H9 (cell line): ENCODE measurements at regions not wholly inside any gene's neighbourhood (a gene's known extent, or its start where the extent isn't known, plus 50 kb on each side); places are given as distances from the start of the nearest gene placed in this dataset.
"Not testable (repeated sequence)": the region's sequence is repeated elsewhere in the genome, so short reads cannot be mapped to it uniquely, and the experiment has no call there.

Experiments
- DNase-seq: peaks from one replicate; pipeline ENCODE4 v3.0.0-alpha.2; 2017
- H2AFZ ChIP-seq: one replicate; pipeline ENCODE4 v1.6.1; 2013; ENCODE audit warnings: mild to moderate bottlenecking, low read length, control low read depth, moderate library complexity
- H2AK5ac ChIP-seq: 2 replicates; pipeline ENCODE4 v1.6.1; 2013; ENCODE audit warnings: low read length, control low read depth, mixed read lengths; ENCODE audit not compliant: insufficient read length
- H2BK120ac ChIP-seq: one replicate; pipeline ENCODE4 v1.6.1; 2013; ENCODE audit warnings: low read depth, mild to moderate bottlenecking, low read length, control low read depth, inconsistent platforms; ENCODE audit not compliant: poor library complexity, severe bottlenecking
- H2BK12ac ChIP-seq: 2 replicates; pipeline ENCODE4 v1.6.1; 2013; ENCODE audit warnings: low read length, control low read depth, mixed read lengths, low read depth; ENCODE audit not compliant: insufficient read length
- H2BK15ac ChIP-seq: 2 replicates; pipeline ENCODE4 v1.6.1; 2013; ENCODE audit warnings: low read depth, low read length, control low read depth
- H2BK20ac ChIP-seq: one replicate; pipeline ENCODE4 v1.6.1; 2013; ENCODE audit warnings: low read depth, mild to moderate bottlenecking, low read length, control low read depth, inconsistent platforms; ENCODE audit not compliant: poor library complexity, severe bottlenecking
- H2BK5ac ChIP-seq: 2 replicates; pipeline ENCODE4 v1.6.1; 2013; ENCODE audit warnings: low read length, control low read depth, mixed read lengths; ENCODE audit not compliant: insufficient read length
- H3K14ac ChIP-seq: 2 replicates; pipeline ENCODE4 v1.6.1; 2013; ENCODE audit warnings: low read length, control low read depth; ENCODE audit not compliant: insufficient read depth
- H3K18ac ChIP-seq: 2 replicates; pipeline ENCODE4 v1.6.1; 2013; ENCODE audit warnings: low read depth, mild to moderate bottlenecking, mixed read lengths, low read length, control low read depth; ENCODE audit not compliant: insufficient read length
- H3K23ac ChIP-seq: 2 replicates; pipeline ENCODE4 v1.6.1; 2013; ENCODE audit warnings: low read length, control low read depth, mixed read lengths, low read depth; ENCODE audit not compliant: insufficient read length
- H3K23me2 ChIP-seq: 2 replicates; pipeline ENCODE4 v1.6.1; 2013; ENCODE audit warnings: low read depth, mild to moderate bottlenecking, mixed read lengths, low read length, control low read depth; ENCODE audit not compliant: insufficient read length, poor library complexity, severe bottlenecking
- H3K27ac ChIP-seq: 2 replicates; pipeline ENCODE4 v1.5.1; 2013; ENCODE audit warnings: low read length, control low read depth, mixed read lengths, low read depth; ENCODE audit not compliant: insufficient read length
- H3K27me3 ChIP-seq: 2 replicates; pipeline ENCODE4 v1.6.1; 2013; ENCODE audit warnings: low read length, control low read depth, inconsistent platforms; ENCODE audit not compliant: insufficient read depth
- H3K4ac ChIP-seq: 2 replicates; pipeline ENCODE4 v1.6.1; 2013; ENCODE audit warnings: low read depth, mild to moderate bottlenecking, control low read depth, inconsistent platforms, low read length, moderate library complexity
- H3K4me1 ChIP-seq: 2 replicates; pipeline ENCODE4 v1.6.1; 2013; ENCODE audit warnings: low read length, control low read depth, inconsistent platforms; ENCODE audit not compliant: insufficient read depth
- H3K4me2 ChIP-seq: 2 replicates; pipeline ENCODE4 v1.6.1; 2013; ENCODE audit warnings: low read length, control low read depth, mixed read lengths; ENCODE audit not compliant: insufficient read length, insufficient read depth
- H3K56ac ChIP-seq: 2 replicates; pipeline ENCODE4 v1.6.1; 2013; ENCODE audit warnings: low read depth, mild to moderate bottlenecking, mixed read lengths, low read length, control low read depth; ENCODE audit not compliant: insufficient read length
- H3K79me1 ChIP-seq: 2 replicates; pipeline ENCODE4 v1.6.1; 2013; ENCODE audit warnings: low read depth, mild to moderate bottlenecking, moderate library complexity, low read length, control low read depth, inconsistent platforms; ENCODE audit not compliant: insufficient read depth, poor library complexity, severe bottlenecking
- H3K79me2 ChIP-seq: 2 replicates; pipeline ENCODE4 v1.6.1; 2013; ENCODE audit warnings: low read length, control low read depth, inconsistent platforms; ENCODE audit not compliant: insufficient read depth
- H3K9ac ChIP-seq: 2 replicates; pipeline ENCODE4 v1.6.1; 2013; ENCODE audit warnings: low read length, control low read depth, mixed read lengths; ENCODE audit not compliant: insufficient read length; ENCODE audit errors: extremely low read depth
- H3K9me3 ChIP-seq: one replicate; pipeline ENCODE4 v1.6.1; 2013; ENCODE audit warnings: low read depth, low read length, inconsistent platforms; ENCODE audit not compliant: control insufficient read depth
- H3T11ph ChIP-seq: one replicate; pipeline ENCODE4 v1.6.1; 2013; ENCODE audit warnings: mild to moderate bottlenecking, low read length, control low read depth, inconsistent platforms
- H4K20me1 ChIP-seq: one replicate; pipeline ENCODE4 v1.6.1; 2013; ENCODE audit not compliant: control insufficient read depth, insufficient read length, insufficient read depth
- H4K5ac ChIP-seq: 2 replicates; pipeline ENCODE4 v1.6.1; 2013; ENCODE audit warnings: low read depth, mild to moderate bottlenecking, mixed read lengths, low read length, control low read depth; ENCODE audit not compliant: insufficient read length
- H4K8ac ChIP-seq: replicated peaks from 2 replicates; pipeline ENCODE4 v1.6.1; 2013; ENCODE audit warnings: low read length, control low read depth, mixed read lengths, low read depth; ENCODE audit not compliant: insufficient read length
- H4K91ac ChIP-seq: 2 replicates; pipeline ENCODE4 v1.6.1; 2013; ENCODE audit warnings: low read depth, mild to moderate bottlenecking, moderate library complexity, mixed read lengths, low read length, control low read depth; ENCODE audit not compliant: insufficient read length
- H3K27ac Mint-ChIP-seq, 3 experiments: 2 replicates in 2 of 3; 3 replicates in 1 of 3; pipeline ENCODE4 v1.8.0; 2020 to 2021; ENCODE audit warnings: mixed read lengths in 3 of 3, mild to moderate bottlenecking in 1 of 3, moderate library complexity in 1 of 3
- H3K27me3 Mint-ChIP-seq: 2 replicates; pipeline ENCODE4 v1.8.0; 2021; ENCODE audit warnings: low read depth, mild to moderate bottlenecking, moderate library complexity, mixed read lengths
- H3K36me3 Mint-ChIP-seq, 3 experiments: 2 replicates in 2 of 3; 3 replicates in 1 of 3; pipeline ENCODE4 v1.8.0; 2020 to 2021; ENCODE audit warnings: low read depth in 3 of 3, mixed read lengths in 3 of 3; ENCODE audit not compliant: insufficient read depth in 1 of 3
- H3K4me1 Mint-ChIP-seq, 2 experiments: 2 replicates each; pipeline ENCODE4 v1.8.0; 2020; ENCODE audit warnings: mixed read lengths in 2 of 2
- H3K4me3 Mint-ChIP-seq, 2 experiments: 2 replicates in 1 of 2; 3 replicates in 1 of 2; pipeline ENCODE4 v1.8.0; 2020 to 2021; ENCODE audit warnings: mild to moderate bottlenecking in 2 of 2, mixed read lengths in 2 of 2, moderate library complexity in 1 of 2
- H3K9me3 Mint-ChIP-seq, 2 experiments: 2 replicates in 1 of 2; 3 replicates in 1 of 2; pipeline ENCODE4 v1.8.0; 2020; ENCODE audit warnings: mild to moderate bottlenecking in 2 of 2, mixed read lengths in 2 of 2, moderate library complexity in 1 of 2
- CTCF ChIP-seq: fragments of 200-600 bp; sonication (generic); conservative IDR thresholded peaks from 3 replicates; pipeline ENCODE4 v1.8.0; 2021; ENCODE audit warnings: antibody characterized with exemption, mild to moderate bottlenecking
- WGBS: extraction: QIAGEN DNeasy Blood & Tissue Kit; methylation state at CpG from one replicate; pipeline ENCODE4 v1.1.7; 2013; ENCODE audit warnings: missing lambda C conversion rate, low lambda C conversion rate, mixed read lengths; ENCODE audit not compliant: insufficient read length; ENCODE audit errors: extremely low coverage; 5-methylcytosine and 5-hydroxymethylcytosine counted together

DNA sequence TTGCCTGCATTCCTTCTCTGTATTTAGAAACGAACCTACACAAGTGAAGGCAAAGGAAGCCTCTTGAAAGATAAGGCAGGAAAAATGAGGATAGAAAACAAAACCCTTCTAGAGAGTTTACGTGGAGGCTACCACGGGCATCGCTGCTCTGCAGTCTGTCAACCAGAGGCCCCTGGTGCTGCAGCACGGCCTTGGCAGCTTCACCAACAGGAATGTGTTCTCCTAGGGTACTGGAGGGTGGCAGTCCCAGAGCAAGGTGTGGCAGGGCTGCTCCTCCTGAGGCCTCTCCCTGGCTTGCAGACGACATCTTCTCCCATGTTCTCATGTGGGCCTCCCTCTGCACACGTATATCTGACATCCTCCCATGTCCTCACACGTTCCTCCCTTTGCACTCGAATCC lies 57.6 kb upstream of the SAMD11 start:
- H3K36me3 Mint-ChIP-seq = no peaks in the 10 kb centered on the region
- WGBS = no CpG with 5 or more reads among the region's 9 CpGs

GRCh38 chr1:866631-867299 lies 57.0 kb upstream of the SAMD11 start:
- H2AK5ac ChIP-seq, H3K9me3 Mint-ChIP-seq, H3K27me3 ChIP-seq, H3K9ac ChIP-seq, H2BK12ac ChIP-seq, H2BK20ac ChIP-seq, H4K20me1 ChIP-seq, H3K23me2 ChIP-seq, H3K4me1 Mint-ChIP-seq, H3K56ac ChIP-seq, H3K4ac ChIP-seq, H3K9me3 ChIP-seq, H3K27ac ChIP-seq, H3K27ac Mint-ChIP-seq, H4K91ac ChIP-seq, H2BK15ac ChIP-seq, H2AFZ ChIP-seq, H3K36me3 Mint-ChIP-seq, H3T11ph ChIP-seq, H3K79me1 ChIP-seq, DNase-seq, H3K18ac ChIP-seq, H3K4me3 Mint-ChIP-seq, H3K4me1 ChIP-seq, H3K79me2 ChIP-seq, H3K14ac ChIP-seq, H2BK5ac ChIP-seq, H4K8ac ChIP-seq, H3K4me2 ChIP-seq, H3K23ac ChIP-seq, H4K5ac ChIP-seq, H2BK120ac ChIP-seq: not testable (repeated sequence)
- H3K27me3 Mint-ChIP-seq = peaks cover 90% of the 10 kb centered on the region
- no CpG with 5 or more reads among the region's 33 CpGs for WGBS

More for the DNA sequence above, 57.6 kb upstream of the SAMD11 start:
- H3K27me3 Mint-ChIP-seq = peaks cover 88% of the 10 kb centered on the region
- H3K4me1 Mint-ChIP-seq = no peaks in the 10 kb centered on the region
- no peak overlapping the region for H3K27ac Mint-ChIP-seq
- DNase-seq = no peak
- no peak overlapping the region for H2BK5ac ChIP-seq
- no peaks in the 10 kb centered on the region for H3K4me1 ChIP-seq
- peaks cover 3% of the 10 kb centered on the region; the same call in 1 of the 2 replicates for H3K27me3 ChIP-seq
- H3K9ac ChIP-seq = no peak overlapping the region
- H2BK15ac ChIP-seq = no peak overlapping the region
- H3K18ac ChIP-seq = no peak overlapping the region
- H3K56ac ChIP-seq = no peak overlapping the region
- no peak overlapping the region for H2BK20ac ChIP-seq
- H4K91ac ChIP-seq = no peak overlapping the region
- no peak overlapping the region for H3K4me3 Mint-ChIP-seq
- H3K23ac ChIP-seq = no peak overlapping the region
- no peak overlapping the region for H3K4me2 ChIP-seq
- H3K23me2 ChIP-seq = no peaks in the 10 kb centered on the region
- H4K8ac ChIP-seq = no peak overlapping the region
- no peaks in the 10 kb centered on the region for H3K9me3 ChIP-seq
- H3K14ac ChIP-seq = no peak overlapping the region
- H3K4ac ChIP-seq = no peak overlapping the region
- no peak overlapping the region for H2AK5ac ChIP-seq
- H2BK120ac ChIP-seq = no peak overlapping the region
- no peaks in the 10 kb centered on the region for H3K79me1 ChIP-seq
- H3K9me3 Mint-ChIP-seq = no peaks in the 10 kb centered on the region; a peak in 1 of 5 replicates
- no peaks in the 10 kb centered on the region for H3K79me2 ChIP-seq
- H4K5ac ChIP-seq = no peak overlapping the region
- H3T11ph ChIP-seq = no peak overlapping the region
- H4K20me1 ChIP-seq = no peaks in the 10 kb centered on the region
- no peak overlapping the region for H3K27ac ChIP-seq
- H2BK12ac ChIP-seq = no peak overlapping the region
- TF ChIP-seq CTCF = no peak
- H2AFZ ChIP-seq = no peak overlapping the region
